Ovary (tissue), 3 donors: ENCODE measurements at regions not wholly inside any gene's neighbourhood (a gene's known extent, or its start where the extent isn't known, plus 50 kb on each side); places are given as distances from the start of the nearest gene placed in this dataset.

Experiments
- POLR2A ChIP-seq: fragments of 450-650 bp; IDR thresholded peaks from one replicate; pipeline ENCODE4 v1.6.1; 2017; ENCODE audit warnings: antibody characterized with exemption, mild to moderate bottlenecking, moderate library complexity
- TF ChIP-seq, protein P1 (sequence below), 3 donors: fragments of 450-650 bp in 2 of 3; fragments of 200-600 bp in 1 of 3; IDR thresholded peaks; one replicate each; pipeline versions ENCODE4 v1.5.1 to v1.8.0; 2016 to 2022; ENCODE audit warnings: antibody characterized with exemption in 3 of 3, mild to moderate bottlenecking in 1 of 3
- donor health status: DM: no; HTN: no; CAD: no.

DNA sequence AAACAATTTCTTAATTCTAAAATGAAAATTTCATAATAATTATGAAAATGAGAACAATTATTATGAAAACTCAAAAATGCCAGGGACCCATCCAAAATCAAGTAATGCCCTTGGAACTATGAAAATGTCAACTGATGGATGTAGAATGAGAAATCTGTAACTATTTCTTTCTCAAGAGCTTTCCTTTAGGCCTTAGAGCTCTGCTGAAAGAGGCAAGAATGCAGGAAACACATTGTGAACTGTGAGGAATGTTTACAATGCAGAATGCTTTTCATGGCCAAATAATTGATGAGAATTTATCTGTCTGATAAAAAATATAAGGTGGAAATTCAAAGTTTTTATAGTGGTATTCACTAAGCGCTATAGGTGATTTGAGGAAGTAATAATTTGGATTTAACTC lies 207.1 kb upstream of the PCDH18 start:
- TF ChIP-seq, protein P1, sequence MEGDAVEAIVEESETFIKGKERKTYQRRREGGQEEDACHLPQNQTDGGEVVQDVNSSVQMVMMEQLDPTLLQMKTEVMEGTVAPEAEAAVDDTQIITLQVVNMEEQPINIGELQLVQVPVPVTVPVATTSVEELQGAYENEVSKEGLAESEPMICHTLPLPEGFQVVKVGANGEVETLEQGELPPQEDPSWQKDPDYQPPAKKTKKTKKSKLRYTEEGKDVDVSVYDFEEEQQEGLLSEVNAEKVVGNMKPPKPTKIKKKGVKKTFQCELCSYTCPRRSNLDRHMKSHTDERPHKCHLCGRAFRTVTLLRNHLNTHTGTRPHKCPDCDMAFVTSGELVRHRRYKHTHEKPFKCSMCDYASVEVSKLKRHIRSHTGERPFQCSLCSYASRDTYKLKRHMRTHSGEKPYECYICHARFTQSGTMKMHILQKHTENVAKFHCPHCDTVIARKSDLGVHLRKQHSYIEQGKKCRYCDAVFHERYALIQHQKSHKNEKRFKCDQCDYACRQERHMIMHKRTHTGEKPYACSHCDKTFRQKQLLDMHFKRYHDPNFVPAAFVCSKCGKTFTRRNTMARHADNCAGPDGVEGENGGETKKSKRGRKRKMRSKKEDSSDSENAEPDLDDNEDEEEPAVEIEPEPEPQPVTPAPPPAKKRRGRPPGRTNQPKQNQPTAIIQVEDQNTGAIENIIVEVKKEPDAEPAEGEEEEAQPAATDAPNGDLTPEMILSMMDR (IDR thresholded peaks at IDR 0.05) = no peak
- no peak for TF ChIP-seq POLR2A
